BJ (cell line): ENCODE measurements at regions not wholly inside any gene's neighbourhood (a gene's known extent, or its start where the extent isn't known, plus 50 kb on each side); places are given as distances from the start of the nearest gene placed in this dataset.

Experiments used
- CTCF ChIA-PET: fragments of 350-600 bp; formaldehyde crosslinking; extraction: SDS; loops from one replicate; lab custom pipeline; 2021; ENCODE audit warnings: antibody characterized with exemption, inconsistent platforms; lab: Yijun Ruan, JAX
- POLR2A ChIA-PET: fragments of 300-600 bp; sonication (Branson Sonifier 250); formaldehyde crosslinking; extraction: SDS; loops from one replicate; lab custom pipeline; 2021; ENCODE audit warnings: antibody characterized with exemption; lab: Charles Lee
- DNase-seq: peaks from one replicate; pipeline ENCODE4 v3.0.0-alpha.2; 2011; ENCODE audit warnings: low read depth
- H3K27me3 ChIP-seq: 2 replicates; pipeline ENCODE4 v1.6.0; 2011; ENCODE audit warnings: low read length; ENCODE audit not compliant: control insufficient read depth, insufficient read depth
- H3K36me3 ChIP-seq: 2 replicates; pipeline ENCODE4 v1.5.1; 2011; ENCODE audit warnings: low read length; ENCODE audit not compliant: control insufficient read depth, insufficient read depth
- H3K4me3 ChIP-seq: 2 replicates; pipeline ENCODE4 v1.5.1; 2011; ENCODE audit warnings: low read depth, mild to moderate bottlenecking, control low read depth, low read length
- CTCF ChIP-seq: IDR thresholded peaks from 2 replicates; pipeline ENCODE4 v1.5.1; 2011; ENCODE audit warnings: low read depth, mild to moderate bottlenecking, control low read depth, inconsistent platforms, low read length, moderate library complexity; ENCODE audit not compliant: insufficient read depth

- no peaks in the 10 kb centered on the region for H3K36me3 ChIP-seq
- no peak for DNase-seq
- no peaks in the 10 kb centered on the region for H3K27me3 ChIP-seq
- POLR2A ChIA-PET, result no interaction called here
- H3K4me3 ChIP-seq, result no peak overlapping the region
- no peak for TF ChIP-seq CTCF
- CTCF ChIA-PET, result no interaction called here
Observed at GRCh38 chr5:29878599-29878998, 1314.9 kb upstream of the CDH6 start.

GRCh38 chr5:29867155-29867554, 1326.3 kb upstream of the CDH6 start:
- ChIA-PET CTCF (no interaction called here), POLR2A (no interaction called here)
- H3K27me3 ChIP-seq, result no peaks in the 10 kb centered on the region
- no peaks in the 10 kb centered on the region for H3K36me3 ChIP-seq
- DNase-seq, result no peak
- no peak overlapping the region for H3K4me3 ChIP-seq
- TF ChIP-seq CTCF, result no peak

DNA sequence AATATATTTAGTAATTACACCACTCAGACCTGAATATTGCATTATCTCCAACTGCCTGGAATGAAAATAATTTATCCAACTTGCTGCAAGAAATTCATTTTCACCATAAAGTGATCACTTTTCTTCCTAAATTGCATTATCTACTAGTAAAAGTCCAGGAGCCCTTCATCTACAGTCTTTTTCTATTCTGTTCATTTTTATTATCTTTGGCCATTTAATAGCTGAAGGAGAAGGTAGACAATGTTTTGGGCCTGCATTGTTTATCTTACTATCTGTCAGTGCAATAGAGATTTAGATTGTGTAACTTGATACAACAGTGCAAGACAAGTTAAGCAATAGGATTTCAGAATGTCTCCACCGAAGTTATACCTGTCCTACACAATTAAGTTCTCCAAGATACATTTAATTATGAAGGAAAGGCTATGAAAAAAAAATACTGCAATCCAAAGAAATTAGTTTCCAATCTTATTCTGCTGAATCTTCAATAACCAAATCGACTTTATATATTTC, 1339.7 kb upstream of the CDH6 start:
- H3K27me3 ChIP-seq, result no peaks in the 10 kb centered on the region
- H3K36me3 ChIP-seq, result no peaks in the 10 kb centered on the region
- no peak for DNase-seq
- POLR2A ChIA-PET, result no interaction called here
- no peak overlapping the region for H3K4me3 ChIP-seq
- CTCF ChIA-PET, result no interaction called here
- TF ChIP-seq CTCF, result no peak

GRCh38 chr5:29852329-29852728, 1341.2 kb upstream of the CDH6 start:
- Histone ChIP-seq H3K27me3 (no peaks in the 10 kb centered on the region), H3K36me3 (no peaks in the 10 kb centered on the region), H3K4me3 (no peak overlapping the region)
- CTCF ChIA-PET, result no interaction called here
- no peak for DNase-seq
- no peak for TF ChIP-seq CTCF
- POLR2A ChIA-PET, result no interaction called here

DNA sequence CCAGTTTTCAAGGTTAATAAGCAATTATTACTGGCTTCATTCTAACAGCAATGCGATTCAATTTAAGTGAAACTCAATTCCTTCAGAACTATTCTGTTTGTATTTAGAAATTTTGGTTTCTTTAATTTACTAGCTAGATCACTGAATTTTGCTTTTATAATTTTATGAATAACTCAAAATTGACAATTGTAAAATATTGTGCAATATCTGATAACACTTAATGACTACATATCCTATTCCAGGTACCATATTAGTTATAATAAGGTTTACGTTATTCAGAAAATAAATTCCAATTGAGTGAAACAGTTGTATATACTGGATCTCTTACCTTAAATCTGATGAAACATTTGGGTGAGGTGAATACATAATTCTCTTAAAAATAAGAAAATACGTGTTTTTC, 1348.3 kb upstream of the CDH6 start:
- CTCF ChIA-PET, result no interaction called here
- H3K27me3 ChIP-seq, result no peaks in the 10 kb centered on the region
- no peak for TF ChIP-seq CTCF
- no peak overlapping the region for H3K4me3 ChIP-seq
- POLR2A ChIA-PET, result no interaction called here
- DNase-seq, result no peak
- H3K36me3 ChIP-seq, result no peaks in the 10 kb centered on the region
